GM18517 (cell line): ENCODE measurements at regions not wholly inside any gene's neighbourhood (a gene's known extent, or its start where the extent isn't known, plus 50 kb on each side); places are given as distances from the start of the nearest gene placed in this dataset.

Source experiments
- ATAC-seq: cut with Tn5 transposase; IDR thresholded peaks from one replicate; pipeline ENCODE4 v1.9.1; 2021; ENCODE audit warnings: mild to moderate bottlenecking, moderate library complexity; ENCODE audit not compliant: unreplicated experiment

DNA sequence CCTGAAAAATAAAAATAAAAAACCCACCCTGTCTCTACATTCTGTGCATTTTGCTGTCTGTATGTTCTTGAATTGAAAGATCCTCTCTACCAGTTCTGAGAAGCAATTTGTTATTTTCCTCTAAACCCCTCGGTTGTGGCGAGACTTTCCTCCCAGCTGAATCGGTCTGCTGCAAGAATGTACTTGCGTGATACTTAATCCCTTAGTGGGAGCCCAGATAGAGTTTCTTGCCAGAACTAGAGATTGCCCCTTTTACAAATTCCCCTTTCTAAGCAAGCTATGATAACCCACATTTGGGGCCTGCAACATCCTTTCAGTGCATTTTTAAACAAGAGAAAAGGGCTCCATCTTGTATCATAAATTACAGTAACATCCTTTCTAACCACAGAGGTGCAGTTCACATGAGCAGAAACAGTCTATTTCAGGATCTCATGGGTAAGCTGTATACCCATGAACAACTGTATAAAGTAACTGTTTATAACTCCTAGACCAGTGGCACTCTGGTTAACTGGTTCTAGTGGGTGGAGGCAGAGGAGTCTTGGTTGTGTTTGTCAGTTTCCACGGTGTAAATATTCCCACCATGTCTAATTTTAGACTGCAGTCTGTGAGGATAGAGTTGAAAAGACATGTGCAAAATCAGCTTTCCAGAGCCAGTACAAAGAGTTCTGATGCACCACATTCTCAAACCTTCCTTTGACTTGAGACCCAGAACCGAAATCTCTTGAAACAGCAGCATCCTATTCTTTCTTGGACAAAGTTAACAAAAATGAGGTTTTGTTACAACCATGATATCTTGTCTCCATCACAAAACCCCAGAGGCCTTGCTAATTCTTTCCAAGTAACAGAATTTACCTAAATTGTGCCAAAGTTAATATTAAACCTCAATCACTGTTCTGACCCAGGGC, 113.1 kb upstream of the ZNF217 start:
- no peak for ATAC-seq

- ATAC-seq = no peak
Measured at GRCh38 chr20:53706008-53706465, 112.4 kb upstream of the ZNF217 start.

DNA sequence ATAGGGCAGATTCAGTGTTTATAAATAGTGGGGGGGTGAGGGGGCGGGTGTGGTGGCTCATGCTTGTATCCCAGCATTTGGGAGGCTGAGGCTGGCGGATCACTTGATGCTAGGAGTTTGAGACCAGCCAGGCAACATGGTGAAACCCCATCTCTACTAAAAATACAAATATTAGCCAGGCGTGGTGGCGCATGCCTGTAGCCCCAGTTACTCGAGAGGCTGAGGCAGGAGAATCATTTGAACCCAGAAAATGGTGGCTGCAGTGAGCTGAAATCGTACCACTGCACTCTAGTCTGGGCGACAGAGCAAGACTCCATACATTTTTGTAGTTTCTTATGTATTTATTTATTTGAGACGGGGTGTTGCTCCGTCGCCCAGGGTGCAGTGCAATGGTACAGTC, 109.0 kb upstream of the ZNF217 start:
- ATAC-seq = no peak

DNA sequence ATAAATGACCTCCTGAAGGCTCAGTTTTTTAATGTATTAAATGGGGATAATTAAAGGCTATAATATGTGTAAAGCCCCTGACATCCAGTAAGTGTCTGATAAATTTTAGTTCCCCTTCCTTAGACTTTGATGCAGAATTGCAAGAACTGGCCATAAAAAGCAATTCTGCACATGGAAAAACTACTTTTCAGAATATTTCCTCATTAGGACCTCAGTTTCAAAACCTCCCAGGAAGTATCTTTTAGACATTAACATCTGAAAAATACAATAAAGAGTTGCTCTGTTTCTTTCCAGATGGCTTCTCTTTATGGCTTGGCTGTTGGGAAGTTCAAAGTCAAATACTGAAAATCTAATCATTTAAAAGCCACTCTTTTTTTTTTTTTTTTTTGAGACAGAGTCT, 106.3 kb upstream of the ZNF217 start:
- ATAC-seq = no peak

- ATAC-seq = no peak
Measured at GRCh38 chr20:53699085-53699674, 105.5 kb upstream of the ZNF217 start.

DNA sequence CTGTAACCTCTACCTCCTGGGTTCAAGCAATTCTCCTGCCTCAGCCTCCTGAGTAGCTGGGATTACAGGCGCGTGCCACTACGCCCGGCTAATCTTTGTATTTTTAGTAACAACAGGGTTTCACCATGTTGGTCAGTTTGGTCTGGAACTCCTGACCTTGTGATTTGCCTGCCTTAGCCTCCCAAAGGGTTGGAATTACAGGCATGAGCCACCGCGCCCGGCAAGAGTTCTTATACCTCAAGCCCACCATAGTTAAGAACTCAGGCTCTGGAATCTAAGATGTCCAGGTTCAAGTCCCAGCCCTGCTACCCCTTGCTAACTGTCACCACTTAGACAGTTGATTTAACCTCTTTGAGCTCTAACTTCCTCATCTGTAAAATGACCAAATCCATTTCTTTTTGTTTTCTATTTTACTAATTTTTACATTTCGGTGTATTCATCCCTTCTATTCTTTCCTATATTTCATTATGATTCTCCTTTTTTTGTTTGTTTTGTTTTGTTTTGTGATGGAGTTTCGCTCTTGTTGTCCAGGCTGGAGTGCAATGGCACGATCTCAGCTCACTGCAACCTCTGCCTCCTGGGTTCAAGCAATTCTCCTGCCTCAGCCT, 104.8 kb upstream of the ZNF217 start:
- ATAC-seq = no peak

DNA sequence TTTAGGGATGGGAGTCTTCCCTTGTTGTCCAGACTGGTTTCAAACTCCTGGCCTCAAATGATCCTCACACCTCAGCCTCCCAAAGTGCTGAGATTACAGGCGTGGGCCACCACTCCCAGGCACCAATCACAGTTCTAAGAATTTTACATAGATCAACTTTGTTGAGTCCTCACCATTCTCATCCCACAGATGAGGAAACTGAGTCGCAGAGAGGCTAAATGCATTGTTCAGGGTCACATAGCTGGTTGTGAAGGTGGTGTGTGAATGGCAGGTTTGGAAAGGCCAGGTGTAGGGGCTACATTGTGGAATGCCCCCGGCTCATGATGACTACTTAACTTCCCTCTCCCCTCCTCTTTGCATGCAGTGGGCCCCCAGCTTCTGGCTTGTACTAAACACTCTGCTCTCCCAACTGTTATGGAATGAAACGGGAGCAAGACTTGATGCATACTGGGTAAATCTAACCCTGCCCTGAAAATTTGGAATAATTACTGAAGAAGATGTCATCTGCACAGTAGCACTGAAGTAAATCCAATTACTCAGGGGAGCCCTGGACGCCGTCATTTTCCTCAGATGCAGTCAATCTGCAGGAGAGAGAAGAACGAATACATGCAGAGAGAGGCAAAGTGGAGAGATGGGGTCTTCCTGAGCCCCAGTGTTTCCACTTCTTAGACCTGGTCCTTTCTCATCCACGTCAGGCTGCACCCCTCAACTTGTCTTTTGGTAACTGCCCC, 102.3 kb upstream of the ZNF217 start:
- ATAC-seq = no peak

GRCh38 chr20:53693262-53693871, 99.7 kb upstream of the ZNF217 start:
- ATAC-seq = no peak

- no peak for ATAC-seq
Measured at GRCh38 chr20:53692465-53693067, 98.9 kb upstream of the ZNF217 start.

DNA sequence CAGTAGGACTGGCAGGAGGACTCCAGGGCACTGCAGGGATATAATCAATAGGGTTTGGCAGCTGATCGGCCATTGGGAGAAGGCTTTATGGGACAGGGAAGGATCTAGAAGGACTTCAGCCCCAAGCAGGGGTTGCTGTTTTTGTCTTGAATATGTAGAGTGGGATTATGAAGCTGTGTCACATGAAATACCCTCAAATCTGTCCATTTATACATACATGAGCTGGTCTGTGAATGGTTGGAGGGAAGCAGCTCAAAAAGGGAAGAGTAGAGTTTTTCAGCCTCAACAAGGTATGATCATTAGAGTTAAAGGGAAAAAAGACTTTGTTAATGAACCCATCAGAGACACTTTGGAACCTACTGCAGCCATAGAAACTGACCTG, 98.2 kb upstream of the ZNF217 start:
- ATAC-seq = no peak

GRCh38 chr20:53691060-53691810, 97.6 kb upstream of the ZNF217 start:
- no peak for ATAC-seq

GRCh38 chr20:53688085-53688484, 94.4 kb upstream of the ZNF217 start:
- ATAC-seq = no peak

GRCh38 chr20:53685070-53685595, 91.5 kb upstream of the ZNF217 start:
- ATAC-seq = no peak

- ATAC-seq = no peak
Measured at GRCh38 chr20:53683506-53683905, 89.9 kb upstream of the ZNF217 start.

GRCh38 chr20:53681352-53682212, 87.9 kb upstream of the ZNF217 start:
- no peak for ATAC-seq

GRCh38 chr20:53679597-53680309, 86.1 kb upstream of the ZNF217 start:
- no peak for ATAC-seq

DNA sequence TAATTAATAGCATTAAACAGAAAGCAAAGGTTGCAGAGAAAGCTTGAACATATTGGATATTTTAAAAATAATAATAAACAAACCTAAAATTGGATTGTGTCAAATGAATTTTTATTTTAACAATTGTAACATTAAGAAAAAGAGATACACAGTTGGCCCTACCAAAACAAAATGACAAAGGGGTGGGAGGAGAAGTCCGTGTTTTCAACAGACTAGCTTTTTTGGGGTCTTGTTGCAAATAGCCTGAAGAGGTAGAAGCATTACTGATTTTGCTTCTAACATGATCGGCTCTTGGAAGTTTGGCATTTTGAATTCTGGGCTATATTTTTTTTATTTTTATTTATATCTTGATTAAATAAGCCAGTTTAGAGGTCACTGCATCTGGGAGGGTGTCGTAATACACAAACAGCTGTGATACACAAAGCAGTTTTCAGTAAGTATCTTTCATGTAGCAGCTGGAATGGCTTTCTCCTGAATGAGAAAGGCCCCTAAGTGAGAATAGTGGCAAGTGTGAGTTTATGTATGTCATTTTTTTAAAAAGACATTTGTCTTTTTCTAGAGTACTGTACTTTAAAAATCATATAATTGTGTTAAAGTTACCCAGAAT, 85.5 kb upstream of the ZNF217 start:
- ATAC-seq = no peak
